Neural progenitor cell (in vitro differentiated cells): ENCODE measurements at regions not wholly inside any gene's neighbourhood (a gene's known extent, or its start where the extent isn't known, plus 50 kb on each side); places are given as distances from the start of the nearest gene placed in this dataset.
"Not testable (repeated sequence)": the region's sequence is repeated elsewhere in the genome, so short reads cannot be mapped to it uniquely, and the experiment has no call there.

Experiments
- DNase-seq: peaks from one replicate; pipeline ENCODE4 v3.0.0-alpha.2; 2016; ENCODE audit warnings: low spot score
- H2AFZ ChIP-seq: fragments of 200-600 bp; sonication (generic); replicated peaks from 2 replicates; pipeline ENCODE4 v1.6.1; 2016; ENCODE audit warnings: antibody characterized with exemption
- H3F3A ChIP-seq: fragments of 200-600 bp; sonication (generic); 2 replicates; pipeline ENCODE4 v1.6.1; 2016; ENCODE audit warnings: antibody characterized with exemption, low read depth
- H3K27ac ChIP-seq: fragments of 200-600 bp; sonication (generic); 2 replicates; pipeline ENCODE4 v1.5.1; 2016; ENCODE audit warnings: mild to moderate bottlenecking
- H3K27me3 ChIP-seq: fragments of 200-600 bp; sonication (generic); 2 replicates; pipeline ENCODE4 v1.6.1; 2016; ENCODE audit warnings: mild to moderate bottlenecking, moderate library complexity
- H3K36me3 ChIP-seq: fragments of 200-600 bp; sonication (generic); 2 replicates; pipeline ENCODE4 v1.5.1; 2016
- H3K4me1 ChIP-seq: fragments of 200-600 bp; sonication (generic); 2 replicates; pipeline ENCODE4 v1.6.1; 2016; ENCODE audit warnings: mixed run types
- H3K4me2 ChIP-seq: fragments of 200-600 bp; sonication (generic); 2 replicates; pipeline ENCODE4 v1.6.1; 2016
- H3K4me3 ChIP-seq: fragments of 200-600 bp; sonication (generic); 2 replicates; pipeline ENCODE4 v1.5.1; 2016
- H3K79me2 ChIP-seq: fragments of 200-600 bp; sonication (generic); 2 replicates; pipeline ENCODE4 v1.6.1; 2016; ENCODE audit warnings: low read depth
- H3K9ac ChIP-seq: fragments of 200-600 bp; sonication (generic); 2 replicates; pipeline ENCODE4 v1.6.1; 2016
- H3K9me3 ChIP-seq: fragments of 200-600 bp; sonication (generic); 2 replicates; pipeline ENCODE4 v1.5.1; 2016; ENCODE audit warnings: low read depth
- H4K20me1 ChIP-seq: fragments of 200-600 bp; sonication (generic); 2 replicates; pipeline ENCODE4 v1.6.1; 2016; ENCODE audit warnings: low read depth
- H3K27ac Mint-ChIP-seq: 3 replicates; pipeline ENCODE4 v1.8.0; 2021; ENCODE audit warnings: mixed read lengths
- H3K27me3 Mint-ChIP-seq: 2 replicates; pipeline ENCODE4 v1.8.0; 2022; ENCODE audit warnings: low read depth, mild to moderate bottlenecking, inconsistent platforms, moderate library complexity, mixed read lengths; ENCODE audit not compliant: insufficient read depth
- H3K36me3 Mint-ChIP-seq: 3 replicates; pipeline ENCODE4 v1.8.0; 2021; ENCODE audit warnings: mixed read lengths
- H3K4me1 Mint-ChIP-seq: 3 replicates; pipeline ENCODE4 v1.8.0; 2021; ENCODE audit warnings: mixed read lengths
- H3K4me3 Mint-ChIP-seq: 3 replicates; pipeline ENCODE4 v1.8.0; 2021; ENCODE audit warnings: mild to moderate bottlenecking, moderate library complexity, mixed read lengths
- H3K9me3 Mint-ChIP-seq: 3 replicates; pipeline ENCODE4 v1.8.0; 2020; ENCODE audit warnings: mixed read lengths
- EZH2 ChIP-seq: fragments of 200-600 bp; sonication (generic); IDR thresholded peaks from 2 replicates; pipeline ENCODE4 v1.6.1; 2017; ENCODE audit warnings: antibody characterized with exemption, mild to moderate bottlenecking, moderate library complexity
- EZH2phosphoT487 ChIP-seq: fragments of 200-600 bp; sonication (generic); IDR thresholded peaks from 2 replicates; pipeline ENCODE4 v1.6.1; 2017; ENCODE audit warnings: antibody characterized with exemption
- TF ChIP-seq, protein P1 (sequence below): fragments of 200-600 bp; sonication (generic); IDR thresholded peaks from 2 replicates; pipeline ENCODE4 v1.5.1; 2017; ENCODE audit warnings: antibody characterized with exemption, mild to moderate bottlenecking

DNA sequence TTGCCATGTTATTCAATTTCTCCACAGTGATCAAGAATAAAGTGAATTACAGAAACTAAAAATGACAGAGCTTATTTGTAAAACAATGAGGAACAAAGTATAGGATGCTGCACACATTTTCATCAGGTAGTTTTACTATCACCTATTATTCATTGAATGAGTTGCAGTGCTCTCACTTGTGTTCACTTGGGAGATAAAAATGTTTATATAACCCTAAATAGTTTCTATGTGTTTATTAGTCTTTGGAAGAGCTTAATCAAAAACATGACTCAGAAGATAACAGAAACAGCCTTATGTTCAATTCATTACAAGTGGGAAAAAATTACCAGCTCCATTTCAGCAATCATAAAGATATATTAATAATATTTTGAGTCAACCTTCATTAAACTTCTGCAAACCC is 796.2 kb downstream of the SLITRK1 start:
- Mint-ChIP-seq H3K9me3 (peaks cover 6% of the 10 kb centered on the region), H3K4me3 (no peak overlapping the region), H3K4me1 (no peaks in the 10 kb centered on the region), H3K27ac (no peak overlapping the region), H3K36me3 (no peaks in the 10 kb centered on the region), H3K27me3 (peaks cover 2% of the 10 kb centered on the region)
- H3K36me3 ChIP-seq = no peaks in the 10 kb centered on the region
- no peak overlapping the region for H3K4me3 ChIP-seq
- TF ChIP-seq EZH2phosphoT487 (no peak), EZH2 (no peak)
- TF ChIP-seq, protein P1, sequence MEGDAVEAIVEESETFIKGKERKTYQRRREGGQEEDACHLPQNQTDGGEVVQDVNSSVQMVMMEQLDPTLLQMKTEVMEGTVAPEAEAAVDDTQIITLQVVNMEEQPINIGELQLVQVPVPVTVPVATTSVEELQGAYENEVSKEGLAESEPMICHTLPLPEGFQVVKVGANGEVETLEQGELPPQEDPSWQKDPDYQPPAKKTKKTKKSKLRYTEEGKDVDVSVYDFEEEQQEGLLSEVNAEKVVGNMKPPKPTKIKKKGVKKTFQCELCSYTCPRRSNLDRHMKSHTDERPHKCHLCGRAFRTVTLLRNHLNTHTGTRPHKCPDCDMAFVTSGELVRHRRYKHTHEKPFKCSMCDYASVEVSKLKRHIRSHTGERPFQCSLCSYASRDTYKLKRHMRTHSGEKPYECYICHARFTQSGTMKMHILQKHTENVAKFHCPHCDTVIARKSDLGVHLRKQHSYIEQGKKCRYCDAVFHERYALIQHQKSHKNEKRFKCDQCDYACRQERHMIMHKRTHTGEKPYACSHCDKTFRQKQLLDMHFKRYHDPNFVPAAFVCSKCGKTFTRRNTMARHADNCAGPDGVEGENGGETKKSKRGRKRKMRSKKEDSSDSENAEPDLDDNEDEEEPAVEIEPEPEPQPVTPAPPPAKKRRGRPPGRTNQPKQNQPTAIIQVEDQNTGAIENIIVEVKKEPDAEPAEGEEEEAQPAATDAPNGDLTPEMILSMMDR = no peak
- H4K20me1 ChIP-seq = no peaks in the 10 kb centered on the region
- H3K27me3 ChIP-seq = no peaks in the 10 kb centered on the region
- no peak overlapping the region for H2AFZ ChIP-seq
- no peaks in the 10 kb centered on the region for H3F3A ChIP-seq
- H3K4me1 ChIP-seq = no peaks in the 10 kb centered on the region
- H3K9ac ChIP-seq = no peak overlapping the region
- no peak overlapping the region for H3K4me2 ChIP-seq
- no peaks in the 10 kb centered on the region for H3K9me3 ChIP-seq
- DNase-seq = no peak
- no peak overlapping the region for H3K27ac ChIP-seq
- no peaks in the 10 kb centered on the region for H3K79me2 ChIP-seq

DNA sequence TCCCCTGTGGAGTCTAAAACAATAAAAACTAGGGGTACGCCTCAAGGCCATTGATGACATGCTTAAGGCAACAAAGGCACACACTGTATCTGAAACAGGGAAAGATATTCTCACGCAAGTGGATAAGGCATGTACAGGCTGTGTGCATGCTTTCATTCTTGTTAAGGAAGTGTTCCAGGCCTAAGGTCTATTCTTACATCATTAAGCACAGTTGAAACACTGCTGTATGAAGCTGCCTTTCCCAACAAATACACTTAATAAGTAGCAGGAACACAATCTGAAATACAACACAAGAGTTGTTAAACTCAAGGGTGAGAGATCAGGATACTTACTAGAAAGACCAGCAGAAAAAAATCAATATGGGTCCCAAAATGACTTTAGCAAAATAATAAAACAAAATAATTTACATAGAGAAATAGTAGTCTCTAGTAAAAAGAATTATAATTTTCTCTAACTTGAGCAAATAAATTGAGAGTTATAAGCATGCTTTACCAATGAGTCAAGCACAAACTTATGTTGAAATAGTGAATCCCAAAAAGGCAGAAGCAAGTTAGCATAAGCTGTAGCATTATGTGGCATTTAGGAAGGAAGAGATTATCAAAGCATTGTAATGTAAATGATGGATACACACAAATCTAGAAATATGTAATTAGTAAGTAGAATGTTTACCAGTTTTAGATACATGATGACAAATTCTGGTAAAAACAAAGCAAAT is 796.9 kb downstream of the SLITRK1 start:
- Histone ChIP-seq H3K36me3 (no peaks in the 10 kb centered on the region), H3K9me3 (no peaks in the 10 kb centered on the region), H3K4me3 (no peak overlapping the region), H3K4me2 (no peak overlapping the region), H3K4me1 (no peaks in the 10 kb centered on the region), H3F3A (no peaks in the 10 kb centered on the region), H3K27me3 (no peaks in the 10 kb centered on the region), H4K20me1 (no peaks in the 10 kb centered on the region), H3K9ac (no peak overlapping the region), H2AFZ (no peak overlapping the region), H3K79me2 (no peaks in the 10 kb centered on the region), H3K27ac (no peak overlapping the region)
- Mint-ChIP-seq H3K27ac (no peak overlapping the region), H3K4me1 (no peaks in the 10 kb centered on the region), H3K4me3 (no peak overlapping the region), H3K27me3 (peaks cover 2% of the 10 kb centered on the region), H3K36me3 (no peaks in the 10 kb centered on the region), H3K9me3 (peaks cover under 1% of the 10 kb centered on the region)
- DNase-seq = no peak
- TF ChIP-seq, protein P1 = no peak
- TF ChIP-seq EZH2phosphoT487 (no peak), EZH2 (no peak)

DNA sequence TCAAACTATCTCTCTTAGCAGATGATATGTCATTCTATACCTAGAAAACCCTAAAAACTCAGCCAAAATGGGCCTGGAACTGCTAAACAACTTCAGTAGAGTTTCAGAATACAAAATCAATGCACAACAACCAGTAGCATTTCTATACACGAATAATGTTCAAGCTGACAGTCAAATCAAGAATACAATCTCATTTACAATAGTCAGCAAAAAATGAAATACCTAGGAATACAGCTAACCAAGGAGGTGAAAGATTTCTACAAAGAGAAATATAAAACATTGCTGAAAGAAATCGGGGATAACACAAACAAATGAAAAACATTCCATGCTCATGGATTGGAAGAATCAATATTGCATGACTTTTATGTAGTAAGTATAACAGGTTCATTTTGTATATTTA is 804.8 kb downstream of the SLITRK1 start:
- H3K4me1 Mint-ChIP-seq = no peaks in the 10 kb centered on the region
- no peak overlapping the region for H2AFZ ChIP-seq
- no peaks in the 10 kb centered on the region for H3K36me3 ChIP-seq
- H3K27me3 ChIP-seq = no peaks in the 10 kb centered on the region
- TF ChIP-seq EZH2phosphoT487 = no peak
- TF ChIP-seq, protein P1 = no peak
- no peak for TF ChIP-seq EZH2
- H4K20me1 ChIP-seq = no peaks in the 10 kb centered on the region
- H3K27me3 Mint-ChIP-seq = no peaks in the 10 kb centered on the region
- no peaks in the 10 kb centered on the region for H3F3A ChIP-seq
- no peak overlapping the region for H3K27ac Mint-ChIP-seq
- H3K36me3 Mint-ChIP-seq = no peaks in the 10 kb centered on the region
- H3K4me3 Mint-ChIP-seq = no peak overlapping the region
- no peaks in the 10 kb centered on the region for H3K9me3 Mint-ChIP-seq
- no peaks in the 10 kb centered on the region for H3K4me1 ChIP-seq
- H3K4me2 ChIP-seq = no peak overlapping the region
- H3K79me2 ChIP-seq = no peaks in the 10 kb centered on the region
- no peak for DNase-seq
- no peaks in the 10 kb centered on the region for H3K9me3 ChIP-seq
- no peak overlapping the region for H3K9ac ChIP-seq
- no peak overlapping the region for H3K4me3 ChIP-seq
- H3K27ac ChIP-seq = no peak overlapping the region

DNA sequence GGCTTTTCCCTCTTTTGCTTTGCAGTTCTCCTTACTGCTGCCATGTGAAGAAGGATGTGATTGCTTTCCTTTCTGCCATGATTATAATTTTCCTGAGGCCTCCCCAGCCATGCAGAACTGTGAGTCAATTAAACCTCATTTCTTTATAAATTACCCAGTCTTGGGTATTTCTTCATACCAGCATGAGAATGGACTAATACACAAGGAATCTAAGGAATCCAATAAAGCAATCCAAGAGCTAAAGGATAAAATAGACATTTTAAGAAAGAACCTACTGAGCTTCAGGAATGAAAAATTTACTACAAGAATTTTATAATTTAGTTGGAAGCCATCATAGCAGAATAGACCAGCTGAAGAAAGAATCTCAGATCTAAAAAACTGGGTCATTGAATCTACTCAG is 808.3 kb downstream of the SLITRK1 start:
- not testable (repeated sequence) for H3K27me3 Mint-ChIP-seq, H3K4me1 ChIP-seq, H3K36me3 ChIP-seq, H3K79me2 ChIP-seq, H3K27ac ChIP-seq, H3K4me1 Mint-ChIP-seq, H4K20me1 ChIP-seq, DNase-seq, H3K27ac Mint-ChIP-seq, H3K4me2 ChIP-seq, H3K9ac ChIP-seq, H3F3A ChIP-seq, H3K4me3 ChIP-seq, H3K9me3 ChIP-seq, H3K36me3 Mint-ChIP-seq, H3K9me3 Mint-ChIP-seq, H3K27me3 ChIP-seq, H3K4me3 Mint-ChIP-seq, H2AFZ ChIP-seq
